ENCODE measurements at regions not wholly inside any gene's neighbourhood (a gene's known extent, or its start where the extent isn't known, plus 50 kb on each side); places are given as distances from the start of the nearest gene placed in this dataset.

- Histone ChIP-seq H3K27ac (ENCODE audit: low read depth in 1 of 2, low read length in 1 of 2) (no peak overlapping the region), H3K4me3 (ENCODE audit: low read length in 2 of 2) (no peak overlapping the region), H3K4me1 (ENCODE audit: control insufficient read depth in 2 of 2, insufficient read depth in 2 of 2, low read length in 2 of 2) (no peaks in the 10 kb centered on the region), H3K27me3 (ENCODE audit: control insufficient read depth in 2 of 2, insufficient read depth in 1 of 2, low read length in 1 of 2) (peaks cover 0 to 2% of the 10 kb centered on the region in 2 donors), H3K36me3 (ENCODE audit: control insufficient read depth in 2 of 2, insufficient read depth in 2 of 2, low read length in 1 of 2) (no peaks in the 10 kb centered on the region), H3K9me3 (ENCODE audit: control insufficient read depth in 2 of 2, insufficient read depth in 1 of 2, low read length in 1 of 2) (no peaks in the 10 kb centered on the region)
- DNase-seq (ENCODE audit: low read depth in 6 of 9, low spot score in 9 of 9) = no peak
- WGBS = 92% methylated on average over 23 of the region's 23 CpGs
Measured at GRCh38 chr6:167731731-167732422, 94.8 kb upstream of the AFDN start.

- DNase-seq (ENCODE audit: low read depth in 6 of 9, low spot score in 9 of 9) = no peak
- Histone ChIP-seq H3K27ac (ENCODE audit: low read depth in 1 of 2, low read length in 1 of 2) (no peak overlapping the region), H3K36me3 (ENCODE audit: control insufficient read depth in 2 of 2, insufficient read depth in 2 of 2, low read length in 1 of 2) (no peaks in the 10 kb centered on the region), H3K4me3 (ENCODE audit: low read length in 2 of 2) (no peak overlapping the region), H3K9me3 (ENCODE audit: control insufficient read depth in 2 of 2, insufficient read depth in 1 of 2, low read length in 1 of 2) (no peaks in the 10 kb centered on the region), H3K4me1 (ENCODE audit: control insufficient read depth in 2 of 2, insufficient read depth in 2 of 2, low read length in 2 of 2) (no peaks in the 10 kb centered on the region), H3K27me3 (ENCODE audit: control insufficient read depth in 2 of 2, insufficient read depth in 1 of 2, low read length in 1 of 2) (peaks cover 0 to 2% of the 10 kb centered on the region in 2 donors)
- 64% methylated on average over 16 of the region's 16 CpGs for WGBS
Measured at GRCh38 chr6:167733740-167734661, 92.7 kb upstream of the AFDN start.

- H3K4me1 ChIP-seq (ENCODE audit: control insufficient read depth in 2 of 2, insufficient read depth in 2 of 2, low read length in 2 of 2) = no peaks in the 10 kb centered on the region
- DNase-seq (ENCODE audit: low read depth in 6 of 9, low spot score in 9 of 9) = peak in 1 of 9 donors; percentile 7
- H3K27ac ChIP-seq (ENCODE audit: low read depth in 1 of 2, low read length in 1 of 2) = no peak overlapping the region
- H3K36me3 ChIP-seq (ENCODE audit: control insufficient read depth in 2 of 2, insufficient read depth in 2 of 2, low read length in 1 of 2) = no peaks in the 10 kb centered on the region
- no peak overlapping the region for H3K4me3 ChIP-seq (ENCODE audit: low read length in 2 of 2)
- 93% methylated on average over 6 of the region's 6 CpGs for WGBS
- no peaks in the 10 kb centered on the region for H3K9me3 ChIP-seq (ENCODE audit: control insufficient read depth in 2 of 2, insufficient read depth in 1 of 2, low read length in 1 of 2)
- H3K27me3 ChIP-seq (ENCODE audit: control insufficient read depth in 2 of 2, insufficient read depth in 1 of 2, low read length in 1 of 2) = peaks cover 0 to 2% of the 10 kb centered on the region in 2 donors
Measured at GRCh38 chr6:167734662-167735083, 92.0 kb upstream of the AFDN start.

- no peaks in the 10 kb centered on the region for H3K4me1 ChIP-seq (ENCODE audit: control insufficient read depth in 2 of 2, insufficient read depth in 2 of 2, low read length in 2 of 2)
- no peak overlapping the region for H3K4me3 ChIP-seq (ENCODE audit: low read length in 2 of 2)
- peaks cover 0 to 2% of the 10 kb centered on the region in 2 donors for H3K27me3 ChIP-seq (ENCODE audit: control insufficient read depth in 2 of 2, insufficient read depth in 1 of 2, low read length in 1 of 2)
- H3K9me3 ChIP-seq (ENCODE audit: control insufficient read depth in 2 of 2, insufficient read depth in 1 of 2, low read length in 1 of 2) = no peaks in the 10 kb centered on the region
- WGBS = 90% methylated on average over 30 of the region's 30 CpGs
- H3K36me3 ChIP-seq (ENCODE audit: control insufficient read depth in 2 of 2, insufficient read depth in 2 of 2, low read length in 1 of 2) = no peaks in the 10 kb centered on the region
- no peak for DNase-seq (ENCODE audit: low read depth in 6 of 9, low spot score in 9 of 9)
- no peak overlapping the region for H3K27ac ChIP-seq (ENCODE audit: low read depth in 1 of 2, low read length in 1 of 2)
Measured at GRCh38 chr6:167735084-167735950, 91.4 kb upstream of the AFDN start.

- Histone ChIP-seq H3K27ac (ENCODE audit: low read depth in 1 of 2, low read length in 1 of 2) (no peak overlapping the region), H3K36me3 (ENCODE audit: control insufficient read depth in 2 of 2, insufficient read depth in 2 of 2, low read length in 1 of 2) (no peaks in the 10 kb centered on the region), H3K9me3 (ENCODE audit: control insufficient read depth in 2 of 2, insufficient read depth in 1 of 2, low read length in 1 of 2) (no peaks in the 10 kb centered on the region), H3K4me3 (ENCODE audit: low read length in 2 of 2) (no peak overlapping the region), H3K27me3 (ENCODE audit: control insufficient read depth in 2 of 2, insufficient read depth in 1 of 2, low read length in 1 of 2) (peaks cover 0 to 2% of the 10 kb centered on the region in 2 donors), H3K4me1 (ENCODE audit: control insufficient read depth in 2 of 2, insufficient read depth in 2 of 2, low read length in 2 of 2) (no peaks in the 10 kb centered on the region)
- 93% methylated on average over 6 of the region's 6 CpGs for WGBS
- DNase-seq (ENCODE audit: low read depth in 6 of 9, low spot score in 9 of 9) = no peak
Measured at GRCh38 chr6:167735951-167736288, 90.8 kb upstream of the AFDN start.

- WGBS = 90% methylated on average over 18 of the region's 18 CpGs
- Histone ChIP-seq H3K9me3 (ENCODE audit: control insufficient read depth in 2 of 2, insufficient read depth in 1 of 2, low read length in 1 of 2) (no peaks in the 10 kb centered on the region), H3K27me3 (ENCODE audit: control insufficient read depth in 2 of 2, insufficient read depth in 1 of 2, low read length in 1 of 2) (peaks cover 0 to 2% of the 10 kb centered on the region in 2 donors), H3K4me3 (ENCODE audit: low read length in 2 of 2) (no peak overlapping the region), H3K36me3 (ENCODE audit: control insufficient read depth in 2 of 2, insufficient read depth in 2 of 2, low read length in 1 of 2) (no peaks in the 10 kb centered on the region), H3K4me1 (ENCODE audit: control insufficient read depth in 2 of 2, insufficient read depth in 2 of 2, low read length in 2 of 2) (no peaks in the 10 kb centered on the region), H3K27ac (ENCODE audit: low read depth in 1 of 2, low read length in 1 of 2) (no peak overlapping the region)
- no peak for DNase-seq (ENCODE audit: low read depth in 6 of 9, low spot score in 9 of 9)
Measured at GRCh38 chr6:167736486-167737204, 90.1 kb upstream of the AFDN start.

GRCh38 chr6:167737205-167737830 lies 89.4 kb upstream of the AFDN start:
- no peaks in the 10 kb centered on the region for H3K36me3 ChIP-seq (ENCODE audit: control insufficient read depth in 2 of 2, insufficient read depth in 2 of 2, low read length in 1 of 2)
- 96% methylated on average over 23 of the region's 23 CpGs for WGBS
- H3K27ac ChIP-seq (ENCODE audit: low read depth in 1 of 2, low read length in 1 of 2) = no peak overlapping the region
- no peaks in the 10 kb centered on the region for H3K4me1 ChIP-seq (ENCODE audit: control insufficient read depth in 2 of 2, insufficient read depth in 2 of 2, low read length in 2 of 2)
- peaks cover 0 to 2% of the 10 kb centered on the region in 2 donors for H3K27me3 ChIP-seq (ENCODE audit: control insufficient read depth in 2 of 2, insufficient read depth in 1 of 2, low read length in 1 of 2)
- H3K9me3 ChIP-seq (ENCODE audit: control insufficient read depth in 2 of 2, insufficient read depth in 1 of 2, low read length in 1 of 2) = no peaks in the 10 kb centered on the region
- DNase-seq (ENCODE audit: low read depth in 6 of 9, low spot score in 9 of 9) = no peak
- H3K4me3 ChIP-seq (ENCODE audit: low read length in 2 of 2) = no peak overlapping the region

GRCh38 chr6:167738386-167738785 lies 88.3 kb upstream of the AFDN start:
- no peak overlapping the region for H3K27ac ChIP-seq (ENCODE audit: low read depth in 1 of 2, low read length in 1 of 2)
- no peaks in the 10 kb centered on the region for H3K36me3 ChIP-seq (ENCODE audit: control insufficient read depth in 2 of 2, insufficient read depth in 2 of 2, low read length in 1 of 2)
- no peak overlapping the region for H3K4me3 ChIP-seq (ENCODE audit: low read length in 2 of 2)
- no peaks in the 10 kb centered on the region for H3K9me3 ChIP-seq (ENCODE audit: control insufficient read depth in 2 of 2, insufficient read depth in 1 of 2, low read length in 1 of 2)
- WGBS = 96% methylated on average over 13 of the region's 13 CpGs
- no peak for DNase-seq (ENCODE audit: low read depth in 6 of 9, low spot score in 9 of 9)
- H3K4me1 ChIP-seq (ENCODE audit: control insufficient read depth in 2 of 2, insufficient read depth in 2 of 2, low read length in 2 of 2) = no peaks in the 10 kb centered on the region
- H3K27me3 ChIP-seq (ENCODE audit: control insufficient read depth in 2 of 2, insufficient read depth in 1 of 2, low read length in 1 of 2) = peaks cover 0 to 2% of the 10 kb centered on the region in 2 donors
